IMR-90 (cell line): ENCODE measurements at regions not wholly inside any gene's neighbourhood (a gene's known extent, or its start where the extent isn't known, plus 50 kb on each side); places are given as distances from the start of the nearest gene placed in this dataset.

ENCODE experiments used
- ATAC-seq: fragments of 200-7000 bp; cut with Tn5 transposase; 2 replicates; pipeline ENCODE4 v1.9.1; 2020; ENCODE audit warnings: low read depth, mild to moderate bottlenecking, moderate library complexity
- BruUV-seq: library from RNA; stranded (reverse); fragments of 400-500 nt; replicated peaks from 2 replicates; lab custom pipeline; 2021; lab: Mats Ljungman, UMichigan
- CTCF ChIA-PET: fragments of 300-600 bp; formaldehyde crosslinking; extraction: SDS; loops from one replicate; lab custom pipeline; 2021; ENCODE audit warnings: antibody characterized with exemption; lab: Yijun Ruan, JAX
- POLR2A ChIA-PET: fragments of 300-600 bp; sonication (Branson Sonifier 250); formaldehyde crosslinking; loops from one replicate; lab custom pipeline; 2022; ENCODE audit warnings: antibody characterized with exemption; ENCODE audit not compliant: unreplicated experiment; lab: Charles Lee
- DNase-seq: peaks from one replicate; pipeline ENCODE4 v3.0.0; 2013
- H2AFZ ChIP-seq: replicated peaks from 2 replicates; pipeline ENCODE3; 2013; ENCODE audit warnings: low read length, mild to moderate bottlenecking; ENCODE audit not compliant: poor library complexity
- H2AK5ac ChIP-seq: 2 replicates; pipeline ENCODE4 v1.6.1; 2013; ENCODE audit warnings: low read depth, low read length, inconsistent platforms
- H2AK9ac ChIP-seq: replicated peaks from 2 replicates; pipeline ENCODE3; 2013; ENCODE audit warnings: mild to moderate bottlenecking, low read depth, low read length, moderate library complexity; ENCODE audit not compliant: poor library complexity
- H2BK120ac ChIP-seq: 2 replicates; pipeline ENCODE4 v1.6.1; 2013; ENCODE audit warnings: low read depth, low read length, inconsistent platforms
- H2BK15ac ChIP-seq: 3 replicates; pipeline ENCODE4 v1.6.1; 2013; ENCODE audit warnings: low read depth, low read length, inconsistent platforms
- H2BK20ac ChIP-seq: 2 replicates; pipeline ENCODE4 v1.6.1; 2013; ENCODE audit warnings: low read depth, mild to moderate bottlenecking, inconsistent platforms, low read length, moderate library complexity
- H2BK5ac ChIP-seq: 2 replicates; pipeline ENCODE4 v1.6.1; 2013; ENCODE audit warnings: mild to moderate bottlenecking, low read depth, low read length, inconsistent platforms; ENCODE audit not compliant: poor library complexity, severe bottlenecking
- H3K14ac ChIP-seq: replicated peaks from 2 replicates; pipeline ENCODE4 v1.6.1; 2013; ENCODE audit warnings: low read depth, low read length, inconsistent platforms
- H3K18ac ChIP-seq: 2 replicates; pipeline ENCODE4 v1.6.1; 2013; ENCODE audit warnings: low read depth, low read length, control low read depth
- H3K23ac ChIP-seq: 2 replicates; pipeline ENCODE4 v1.6.1; 2013; ENCODE audit warnings: low read depth, low read length, inconsistent platforms
- H3K27ac ChIP-seq: 2 replicates; pipeline ENCODE4 v1.5.1; 2013; ENCODE audit warnings: mild to moderate bottlenecking, control low read depth, low read length; ENCODE audit not compliant: insufficient read depth
- H3K27me3 ChIP-seq: 2 replicates; pipeline ENCODE4 v1.6.1; 2013; ENCODE audit warnings: low read length; ENCODE audit not compliant: control insufficient read depth, insufficient read depth
- H3K36me3 ChIP-seq: 2 replicates; pipeline ENCODE4 v1.6.1; 2013; ENCODE audit warnings: low read length, mixed read lengths; ENCODE audit not compliant: control insufficient read depth, insufficient read depth
- H3K4ac ChIP-seq: 2 replicates; pipeline ENCODE4 v1.6.1; 2013; ENCODE audit warnings: low read depth, low read length, inconsistent platforms
- H3K4me1 ChIP-seq: 2 replicates; pipeline ENCODE4 v1.6.1; 2013; ENCODE audit warnings: low read length, mixed read lengths; ENCODE audit not compliant: control insufficient read depth, insufficient read depth
- H3K4me2 ChIP-seq: 2 replicates; pipeline ENCODE4 v1.6.1; 2013; ENCODE audit warnings: low read depth, mild to moderate bottlenecking, control low read depth, low read length, moderate library complexity
- H3K4me3 ChIP-seq: 2 replicates; pipeline ENCODE4 v1.5.1; 2013; ENCODE audit warnings: low read depth, mild to moderate bottlenecking, control low read depth, low read length, moderate library complexity; ENCODE audit not compliant: insufficient read depth
- H3K56ac ChIP-seq: 2 replicates; pipeline ENCODE4 v1.6.1; 2013; ENCODE audit warnings: low read length, inconsistent platforms; ENCODE audit not compliant: insufficient read depth; ENCODE audit errors: extremely low read depth
- H3K79me1 ChIP-seq, 2 experiments: 2 replicates each; pipeline ENCODE4 v1.6.1; 2013; ENCODE audit warnings: low read length in 2 of 2, inconsistent platforms in 1 of 2, low read depth in 1 of 2
- H3K9ac ChIP-seq: 2 replicates; pipeline ENCODE4 v1.6.1; 2013; ENCODE audit warnings: low read depth, low read length, control low read depth
- H3K9me1 ChIP-seq: 2 replicates; pipeline ENCODE4 v1.6.1; 2013; ENCODE audit warnings: low read length, inconsistent platforms; ENCODE audit not compliant: insufficient read depth
- H3K9me3 ChIP-seq: 2 replicates; pipeline ENCODE4 v1.6.1; 2013; ENCODE audit warnings: low read length; ENCODE audit not compliant: control insufficient read depth, insufficient read depth
- H4K20me1 ChIP-seq: 2 replicates; pipeline ENCODE4 v1.6.1; 2013; ENCODE audit warnings: low read length, inconsistent platforms; ENCODE audit not compliant: insufficient read depth
- H4K5ac ChIP-seq: 2 replicates; pipeline ENCODE4 v1.6.1; 2013; ENCODE audit warnings: mild to moderate bottlenecking, low read depth, low read length, control low read depth
- H4K8ac ChIP-seq, 2 experiments: 2 replicates each; pipeline ENCODE4 v1.6.1; 2013; ENCODE audit warnings: low read depth in 2 of 2, low read length in 2 of 2, control low read depth in 1 of 2, inconsistent platforms in 1 of 2
- H4K91ac ChIP-seq: 2 replicates; pipeline ENCODE4 v1.6.1; 2013; ENCODE audit warnings: low read depth, low read length, inconsistent platforms; ENCODE audit not compliant: insufficient read depth
- BHLHE40 ChIP-seq: fragments of 150-350 bp; IDR thresholded peaks from 2 replicates; pipeline ENCODE4 v1.6.1; 2016; ENCODE audit warnings: mild to moderate bottlenecking, low read depth, low read length
- CHD1 ChIP-seq: IDR thresholded peaks from 2 replicates; pipeline ENCODE4 v1.6.1; 2012; ENCODE audit warnings: low read depth, low read length, improper control_type of control experiment
- CTCF ChIP-seq: conservative IDR thresholded peaks from 2 replicates; pipeline ENCODE4 v1.5.1; 2012; ENCODE audit warnings: mild to moderate bottlenecking, low read depth, low read length, improper control_type of control experiment
- ELK1 ChIP-seq: fragments of 150-350 bp; IDR thresholded peaks from 2 replicates; pipeline ENCODE4 v1.6.1; 2016; ENCODE audit warnings: low read depth, mild to moderate bottlenecking, low read length, moderate library complexity, borderline replicate concordance
- FOS ChIP-seq: fragments of 150-350 bp; IDR thresholded peaks from 2 replicates; pipeline ENCODE4 v1.6.1; 2016; ENCODE audit warnings: low read depth, low read length
- MXI1 ChIP-seq: IDR thresholded peaks from 2 replicates; pipeline ENCODE4 v1.6.1; 2012; ENCODE audit warnings: low read depth, mild to moderate bottlenecking, low read length, moderate library complexity, borderline replicate concordance
- POLR2A ChIP-seq: IDR thresholded peaks from 2 replicates; pipeline ENCODE4 v1.6.1; 2012; ENCODE audit warnings: mild to moderate bottlenecking, low read depth, low read length
- RCOR1 ChIP-seq: IDR thresholded peaks from 2 replicates; pipeline ENCODE4 v1.6.1; 2012; ENCODE audit warnings: mild to moderate bottlenecking, low read length, improper control_type of control experiment; ENCODE audit not compliant: insufficient replicate concordance
- RFX5 ChIP-seq: IDR thresholded peaks from 2 replicates; pipeline ENCODE4 v1.8.0; 2012; ENCODE audit warnings: low read depth, mild to moderate bottlenecking, low read length, moderate library complexity
- SMC3 ChIP-seq: fragments of 150-350 bp; IDR thresholded peaks from 2 replicates; pipeline ENCODE4 v1.6.1; 2016; ENCODE audit warnings: low read depth, mild to moderate bottlenecking, antibody characterized with exemption, low read length, moderate library complexity
- USF2 ChIP-seq: fragments of 150-350 bp; IDR thresholded peaks from 2 replicates; pipeline ENCODE4 v1.6.1; 2017; ENCODE audit warnings: mild to moderate bottlenecking, antibody characterized with exemption, low read length, low read depth
- WGBS, 2 experiments: methylation state at CpG; one replicate each; pipeline versions ENCODE4 v1.1.5 to v1.1.7; 2013; ENCODE audit warnings: missing lambda C conversion rate in 2 of 2; ENCODE audit not compliant: insufficient read length in 1 of 2; ENCODE audit errors: extremely low coverage in 2 of 2; 5-methylcytosine and 5-hydroxymethylcytosine counted together
- dilution Hi-C: fragments of 300-500 bp; cut with HindIII; formaldehyde crosslinking; loops from one replicate; pipeline ENCODE4 v1.14.3; 2018; ENCODE audit warnings: low sequenced_read_pairs; ENCODE audit not compliant: unreplicated experiment
- in situ Hi-C: fragments of 300-500 bp; cut with MboI; formaldehyde crosslinking; loops from 3 replicates; pipeline ENCODE4 v1.14.3; 2019; ENCODE audit warnings: low sequenced_read_pairs, inconsistent platforms, mixed read lengths
- intact Hi-C: fragments of 100-400 bp; cut with micrococcal nuclease; formaldehyde crosslinking; loops from 2 replicates; pipeline ENCODE4 v1.10.0; 2022

- Histone ChIP-seq H3K9me3 (peaks cover 6% of the 10 kb centered on the region), H3K36me3 (no peaks in the 10 kb centered on the region), H2AK5ac (no peak overlapping the region), H2BK15ac (no peak overlapping the region), H4K8ac (no peak overlapping the region), H2AFZ (no peak overlapping the region), H3K27me3 (no peaks in the 10 kb centered on the region), H2BK120ac (no peak overlapping the region), H3K79me1 (no peaks in the 10 kb centered on the region), H3K4me3 (no peak overlapping the region), H3K23ac (no peak overlapping the region), H3K9me1 (peaks cover 4% of the 10 kb centered on the region), H3K18ac (no peak overlapping the region), H2BK20ac (no peak overlapping the region), H3K56ac (no peak overlapping the region), H4K5ac (no peak overlapping the region), H2BK5ac (no peak overlapping the region), H3K9ac (no peak overlapping the region), H3K4me2 (no peak overlapping the region), H4K20me1 (no peaks in the 10 kb centered on the region), H3K14ac (peak overlapping the region; percentile 28; the same call in 1 of the 2 replicates), H3K4me1 (peaks cover 3% of the 10 kb centered on the region; the same call in 1 of the 2 replicates), H3K27ac (no peak overlapping the region), H4K91ac (no peak overlapping the region), H3K4ac (no peak overlapping the region), H2AK9ac (no peak overlapping the region)
- CTCF ChIA-PET: no interaction called here
- BruUV-seq: no TSS peak
- no CpG with 5 or more reads among the region's 1 CpG for WGBS, 2 experiments
- in situ Hi-C loops (no loop called here), intact Hi-C loops (no loop called here), dilution Hi-C loops (no loop called here)
- DNase-seq (peak; percentile 15), ATAC-seq (no peak)
- TF ChIP-seq CHD1 (no peak), USF2 (no peak), ELK1 (no peak), SMC3 (no peak), CTCF (no peak), POLR2A (no peak), RFX5 (no peak), RCOR1 (no peak), BHLHE40 (no peak), FOS (no peak), MXI1 (no peak)
- POLR2A ChIA-PET: no interaction called here
Observed at GRCh38 chr12:93959657-93960056, 188.7 kb upstream of the PLXNC1 start.
